ENCODE measurements at regions not wholly inside any gene's neighbourhood (a gene's known extent, or its start where the extent isn't known, plus 50 kb on each side); places are given as distances from the start of the nearest gene placed in this dataset.

DNA sequence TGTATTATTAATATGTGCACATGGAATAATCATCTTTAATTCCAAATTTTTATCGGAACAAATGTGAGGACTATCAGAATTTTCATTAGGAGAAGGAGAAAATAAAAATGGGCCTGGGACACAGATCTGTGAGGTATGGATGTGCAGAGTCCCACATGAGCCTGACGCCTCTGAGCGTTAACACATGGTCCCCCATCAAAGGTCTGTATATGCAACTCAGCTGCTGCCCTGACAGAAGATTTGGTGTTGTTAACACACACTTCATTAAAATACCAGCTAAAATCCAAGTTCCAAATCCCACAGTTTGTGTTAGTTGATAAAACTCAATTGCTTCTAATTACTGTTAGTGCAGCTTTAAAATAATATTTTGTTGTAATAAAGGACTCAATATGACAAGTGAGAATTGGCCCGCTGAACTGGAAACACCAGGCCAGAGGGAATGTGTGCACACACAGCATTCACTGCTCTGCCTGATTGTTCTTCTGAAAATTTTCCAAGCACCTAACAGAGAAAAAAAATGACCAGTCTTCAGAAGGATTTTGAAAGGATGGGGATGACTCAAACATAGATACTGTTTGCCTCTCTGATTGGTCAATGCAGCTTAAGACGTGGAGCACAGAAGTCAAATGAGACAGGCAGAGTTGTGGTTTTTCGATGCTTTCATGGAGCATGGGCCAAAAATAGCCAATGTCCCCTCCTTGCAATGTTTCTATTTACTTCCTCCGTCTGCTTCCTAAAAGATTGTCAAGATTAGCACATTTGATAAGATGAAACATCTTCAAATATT lies 266.6 kb downstream of the NKX6-1 start:
- H3K4me1 Mint-ChIP-seq (ENCODE audit: low read depth, unreplicated experiment), result no peaks in the 10 kb centered on the region
- no peaks in the 10 kb centered on the region for H3K9me3 Mint-ChIP-seq (ENCODE audit: unreplicated experiment)
- no peaks in the 10 kb centered on the region for H3K36me3 Mint-ChIP-seq (ENCODE audit: unreplicated experiment)
- peaks cover 2% of the 10 kb centered on the region for H3K27me3 Mint-ChIP-seq (ENCODE audit: unreplicated experiment)
- H3K4me3 Mint-ChIP-seq (ENCODE audit: unreplicated experiment), result no peak overlapping the region
- no peak for DNase-seq
- TF ChIP-seq, protein P1, sequence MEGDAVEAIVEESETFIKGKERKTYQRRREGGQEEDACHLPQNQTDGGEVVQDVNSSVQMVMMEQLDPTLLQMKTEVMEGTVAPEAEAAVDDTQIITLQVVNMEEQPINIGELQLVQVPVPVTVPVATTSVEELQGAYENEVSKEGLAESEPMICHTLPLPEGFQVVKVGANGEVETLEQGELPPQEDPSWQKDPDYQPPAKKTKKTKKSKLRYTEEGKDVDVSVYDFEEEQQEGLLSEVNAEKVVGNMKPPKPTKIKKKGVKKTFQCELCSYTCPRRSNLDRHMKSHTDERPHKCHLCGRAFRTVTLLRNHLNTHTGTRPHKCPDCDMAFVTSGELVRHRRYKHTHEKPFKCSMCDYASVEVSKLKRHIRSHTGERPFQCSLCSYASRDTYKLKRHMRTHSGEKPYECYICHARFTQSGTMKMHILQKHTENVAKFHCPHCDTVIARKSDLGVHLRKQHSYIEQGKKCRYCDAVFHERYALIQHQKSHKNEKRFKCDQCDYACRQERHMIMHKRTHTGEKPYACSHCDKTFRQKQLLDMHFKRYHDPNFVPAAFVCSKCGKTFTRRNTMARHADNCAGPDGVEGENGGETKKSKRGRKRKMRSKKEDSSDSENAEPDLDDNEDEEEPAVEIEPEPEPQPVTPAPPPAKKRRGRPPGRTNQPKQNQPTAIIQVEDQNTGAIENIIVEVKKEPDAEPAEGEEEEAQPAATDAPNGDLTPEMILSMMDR (IDR thresholded peaks at IDR 0.05; ENCODE audit: partially characterized antibody, unreplicated experiment), result no peak
- no peak overlapping the region for H3K27ac Mint-ChIP-seq (ENCODE audit: unreplicated experiment)

DNA sequence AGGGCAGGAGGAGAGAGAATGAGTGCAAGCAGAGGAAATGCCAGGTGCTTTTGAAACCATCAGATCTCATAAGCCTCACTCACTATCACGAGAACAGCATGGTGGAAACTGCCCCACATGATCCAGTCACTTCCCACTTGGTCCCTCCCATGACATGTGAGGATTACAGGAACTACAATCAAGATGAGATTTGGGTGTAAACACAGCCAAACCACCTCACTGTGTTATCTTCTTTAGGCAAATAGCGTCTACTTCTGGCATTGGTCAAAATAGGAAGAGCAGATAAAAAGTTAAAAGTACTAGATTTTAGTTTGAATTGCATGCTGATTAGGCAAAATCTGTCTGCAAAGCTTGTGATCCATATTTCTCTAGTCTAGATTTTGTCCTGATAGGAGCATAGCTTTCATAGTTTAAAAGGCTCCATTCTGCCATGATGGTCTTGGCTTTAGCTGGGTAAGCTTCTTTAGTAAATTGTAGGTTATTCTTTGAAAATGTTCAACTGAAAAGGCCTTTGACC lies 267.5 kb downstream of the NKX6-1 start:
- TF ChIP-seq, protein P1 (IDR thresholded peaks at IDR 0.05; ENCODE audit: partially characterized antibody, unreplicated experiment), result no peak
- Mint-ChIP-seq H3K27me3 (ENCODE audit: unreplicated experiment) (peaks cover 2% of the 10 kb centered on the region), H3K36me3 (ENCODE audit: unreplicated experiment) (no peaks in the 10 kb centered on the region), H3K4me3 (ENCODE audit: unreplicated experiment) (no peak overlapping the region), H3K9me3 (ENCODE audit: unreplicated experiment) (no peaks in the 10 kb centered on the region), H3K4me1 (ENCODE audit: low read depth, unreplicated experiment) (no peaks in the 10 kb centered on the region), H3K27ac (ENCODE audit: unreplicated experiment) (no peak overlapping the region)
- DNase-seq, result no peak

DNA sequence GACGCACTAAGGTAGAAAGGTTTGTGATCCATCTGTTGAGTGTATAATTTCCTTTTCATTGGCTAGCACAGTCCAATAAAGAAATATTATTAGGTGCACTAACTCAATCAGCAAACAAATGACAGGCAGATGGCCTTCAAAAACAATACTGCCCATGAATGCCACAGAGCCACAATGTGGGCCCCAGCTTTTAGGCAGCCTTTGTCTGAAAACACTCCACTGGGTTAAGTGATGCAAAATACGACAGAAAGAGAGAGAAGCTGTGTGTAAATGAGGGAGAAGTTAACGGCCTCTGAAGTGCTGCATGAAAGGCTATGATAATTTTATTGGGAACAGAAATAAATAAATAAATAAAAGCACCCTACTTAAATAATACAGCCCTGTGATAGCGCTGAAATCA lies 274.6 kb downstream of the NKX6-1 start:
- peak overlapping the region; percentile 12 for H3K27ac Mint-ChIP-seq (ENCODE audit: unreplicated experiment)
- H3K9me3 Mint-ChIP-seq (ENCODE audit: unreplicated experiment), result no peaks in the 10 kb centered on the region
- TF ChIP-seq, protein P1 (IDR thresholded peaks at IDR 0.05; ENCODE audit: partially characterized antibody, unreplicated experiment), result no peak
- peaks cover 7% of the 10 kb centered on the region for H3K4me1 Mint-ChIP-seq (ENCODE audit: low read depth, unreplicated experiment)
- H3K27me3 Mint-ChIP-seq (ENCODE audit: unreplicated experiment), result no peaks in the 10 kb centered on the region
- DNase-seq, result no peak
- H3K4me3 Mint-ChIP-seq (ENCODE audit: unreplicated experiment), result no peak overlapping the region
- no peaks in the 10 kb centered on the region for H3K36me3 Mint-ChIP-seq (ENCODE audit: unreplicated experiment)

DNA sequence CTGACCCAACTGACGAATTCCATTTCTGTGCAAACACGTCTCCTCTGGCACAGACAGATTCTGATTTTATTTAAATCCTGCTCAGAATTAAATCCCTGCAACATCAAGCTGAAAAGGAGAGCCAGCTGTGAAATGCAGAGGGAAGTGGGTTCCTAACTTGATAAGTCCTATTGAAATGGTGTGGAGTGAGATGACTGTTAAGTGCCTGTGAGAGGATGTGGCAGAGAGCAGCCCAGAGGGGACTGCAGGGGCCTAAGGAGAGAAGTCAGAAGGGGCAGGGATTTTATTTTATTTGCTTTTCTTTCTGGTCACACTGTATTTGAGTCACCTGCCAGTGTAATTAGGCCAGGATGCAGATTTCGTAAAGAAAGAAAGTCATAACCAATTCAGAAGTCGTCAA lies 277.4 kb downstream of the NKX6-1 start:
- TF ChIP-seq, protein P1 (IDR thresholded peaks at IDR 0.05; ENCODE audit: partially characterized antibody, unreplicated experiment), result no peak
- H3K36me3 Mint-ChIP-seq (ENCODE audit: unreplicated experiment), result no peaks in the 10 kb centered on the region
- no peak overlapping the region for H3K27ac Mint-ChIP-seq (ENCODE audit: unreplicated experiment)
- H3K4me1 Mint-ChIP-seq (ENCODE audit: low read depth, unreplicated experiment), result peaks cover 9% of the 10 kb centered on the region
- no peak for DNase-seq
- no peaks in the 10 kb centered on the region for H3K27me3 Mint-ChIP-seq (ENCODE audit: unreplicated experiment)
- no peak overlapping the region for H3K4me3 Mint-ChIP-seq (ENCODE audit: unreplicated experiment)
- H3K9me3 Mint-ChIP-seq (ENCODE audit: unreplicated experiment), result no peaks in the 10 kb centered on the region

- no peaks in the 10 kb centered on the region for H3K36me3 Mint-ChIP-seq (ENCODE audit: unreplicated experiment)
- no peak overlapping the region for H3K4me3 Mint-ChIP-seq (ENCODE audit: unreplicated experiment)
- H3K4me1 Mint-ChIP-seq (ENCODE audit: low read depth, unreplicated experiment), result peaks cover 9% of the 10 kb centered on the region
- H3K9me3 Mint-ChIP-seq (ENCODE audit: unreplicated experiment), result peaks cover 2% of the 10 kb centered on the region
- no peak overlapping the region for H3K27ac Mint-ChIP-seq (ENCODE audit: unreplicated experiment)
- no peaks in the 10 kb centered on the region for H3K27me3 Mint-ChIP-seq (ENCODE audit: unreplicated experiment)
- TF ChIP-seq, protein P1 (IDR thresholded peaks at IDR 0.05; ENCODE audit: partially characterized antibody, unreplicated experiment), result no peak
- no peak for DNase-seq
These were observed 278.1 kb downstream of the NKX6-1 start for GRCh38 chr4:84220990-84221389.
